ENCODE measurements at regions not wholly inside any gene's neighbourhood (a gene's known extent, or its start where the extent isn't known, plus 50 kb on each side); places are given as distances from the start of the nearest gene placed in this dataset.

- no peak for TF ChIP-seq CTCF (IDR thresholded peaks at IDR 0.05; ENCODE audit: low read depth, low read length, poor library complexity, severe bottlenecking)
- TF ChIP-seq EZH2phosphoT487 (IDR thresholded peaks at IDR 0.05; ENCODE audit: borderline replicate concordance, low read length) = no peak
Measured at GRCh38 chr1:54493608-54494007, 54.4 kb upstream of the ACOT11 start.

All from DOHH2 (cell line).